NCI-H187 (cell line): ENCODE measurements at regions not wholly inside any gene's neighbourhood (a gene's known extent, or its start where the extent isn't known, plus 50 kb on each side); places are given as distances from the start of the nearest gene placed in this dataset.

Experiments
- DNase-seq, 2 experiments: peaks; one replicate each; lab custom pipeline; 2025; lab: John Stamatoyannopoulos, UW

DNA sequence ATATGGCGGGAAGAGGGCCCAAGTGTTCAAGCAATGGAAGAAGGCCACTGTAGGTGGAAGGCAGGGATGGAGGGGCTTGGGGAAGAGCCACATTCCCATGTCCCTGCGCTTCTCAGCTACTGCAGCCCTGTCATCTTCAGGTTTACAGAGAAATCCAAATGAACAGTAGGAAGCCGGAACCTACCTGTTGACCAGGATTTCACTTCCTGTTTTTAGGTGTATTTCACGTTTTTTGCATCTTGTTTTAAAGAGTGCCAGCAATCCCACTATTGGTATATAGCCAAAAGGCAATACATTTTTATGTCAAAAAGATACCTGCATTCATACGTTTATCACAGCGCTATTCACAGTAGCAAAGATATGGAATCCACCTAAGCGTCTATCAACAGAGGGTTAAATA lies 159.2 kb downstream of the SLC35B3 start:
- no peak for DNase-seq

DNA sequence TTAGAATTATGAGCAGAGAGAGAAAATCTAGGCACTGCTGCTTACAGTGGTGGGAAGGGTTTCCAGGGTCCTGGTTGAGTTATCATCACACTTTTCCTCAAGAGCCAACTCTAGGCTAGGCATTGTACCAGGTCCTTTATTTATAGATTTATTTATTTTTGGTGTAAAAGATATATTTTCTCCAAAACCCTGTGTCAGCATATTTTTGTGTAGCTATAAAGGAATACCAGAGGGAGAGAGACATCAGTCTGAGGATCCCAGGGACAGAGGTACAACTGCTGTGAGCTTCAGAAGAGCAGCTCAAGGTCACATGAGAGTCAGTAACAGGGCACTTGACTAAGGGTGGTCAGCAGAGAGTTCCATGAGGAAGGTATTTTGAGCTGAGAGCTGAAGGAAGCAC lies 159.7 kb downstream of the SLC35B3 start:
- DNase-seq: no peak

GRCh38 chr6:8274226-8274625 lies 161.1 kb downstream of the SLC35B3 start:
- no peak for DNase-seq

- no peak for DNase-seq
Measured at GRCh38 chr6:8269872-8270454, 165.4 kb downstream of the SLC35B3 start.

- DNase-seq: no peak
Measured at GRCh38 chr6:8269094-8269493, 166.3 kb downstream of the SLC35B3 start.

- no peak for DNase-seq
Measured at GRCh38 chr6:8268606-8269005, 166.3 kb upstream of the EEF1E1 start.

- DNase-seq: no peak
Measured at GRCh38 chr6:8268156-8268555, 165.8 kb upstream of the EEF1E1 start.

GRCh38 chr6:8260610-8261009 lies 158.3 kb upstream of the EEF1E1 start:
- DNase-seq: no peak

GRCh38 chr6:8246403-8246802 lies 144.1 kb upstream of the EEF1E1 start:
- no peak for DNase-seq

DNA sequence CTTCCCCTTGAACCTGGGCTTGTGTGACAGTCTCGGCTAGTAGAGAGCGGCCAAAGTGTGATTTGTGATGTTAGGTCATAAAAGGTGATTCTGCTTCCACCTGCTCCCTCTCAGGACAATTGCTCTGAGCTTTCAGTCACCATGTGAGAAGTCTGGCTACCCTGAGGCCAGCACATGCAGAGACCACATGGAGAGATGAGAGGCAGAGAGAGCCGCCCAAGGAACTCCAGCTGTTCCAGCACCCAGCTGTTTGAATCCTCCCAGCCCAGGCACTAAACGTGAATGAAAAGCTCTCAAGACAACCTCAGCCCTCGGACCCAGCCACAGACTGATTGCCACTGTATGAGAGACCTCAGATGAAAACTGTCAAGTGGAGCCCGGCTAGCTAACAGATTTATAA lies 143.4 kb upstream of the EEF1E1 start:
- DNase-seq: peak; percentile 7 to 8

GRCh38 chr6:8243475-8243874 lies 141.1 kb upstream of the EEF1E1 start:
- DNase-seq: no peak

DNA sequence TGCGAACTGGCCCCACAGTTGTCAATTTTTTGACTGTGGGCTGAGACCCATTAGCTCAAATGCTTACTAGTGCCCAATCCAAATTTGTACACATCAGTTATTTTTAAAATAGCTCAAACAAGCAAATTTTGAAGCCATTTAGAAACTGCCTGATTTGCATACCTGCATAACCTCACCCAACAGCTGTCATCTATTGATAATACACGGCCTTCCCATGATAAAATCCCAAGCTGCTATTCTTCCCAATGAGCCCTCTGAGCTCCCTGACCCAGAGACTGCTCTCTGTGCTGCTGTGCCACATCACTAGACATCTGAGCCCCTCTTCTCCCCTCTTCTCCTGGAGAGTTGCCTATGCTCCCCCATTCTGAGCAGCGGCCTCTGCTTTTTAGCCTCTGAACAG lies 140.5 kb upstream of the EEF1E1 start:
- no peak for DNase-seq

- DNase-seq: no peak
Measured at GRCh38 chr6:8240301-8240700, 138.0 kb upstream of the EEF1E1 start.

- DNase-seq: no peak
Measured at GRCh38 chr6:8238773-8239683, 136.7 kb upstream of the EEF1E1 start.

DNA sequence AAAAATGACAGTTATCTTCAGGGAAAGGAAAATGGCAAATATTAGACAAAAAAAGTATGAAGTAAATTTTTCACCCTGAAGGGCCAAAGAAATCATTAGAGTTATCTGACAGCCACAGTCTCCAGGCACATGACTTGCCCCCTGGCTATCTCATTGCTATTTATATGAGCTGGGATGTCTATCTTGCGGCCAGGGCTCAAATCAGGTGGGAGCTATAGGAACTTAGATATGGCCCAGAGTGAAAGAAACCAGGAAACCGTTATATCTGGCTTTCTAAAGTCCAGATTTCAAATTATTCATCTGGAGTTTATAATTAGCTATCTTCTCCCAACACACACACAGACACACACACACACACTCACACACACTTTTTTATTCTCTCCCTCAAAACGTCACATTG lies 135.3 kb upstream of the EEF1E1 start:
- no peak for DNase-seq

DNA sequence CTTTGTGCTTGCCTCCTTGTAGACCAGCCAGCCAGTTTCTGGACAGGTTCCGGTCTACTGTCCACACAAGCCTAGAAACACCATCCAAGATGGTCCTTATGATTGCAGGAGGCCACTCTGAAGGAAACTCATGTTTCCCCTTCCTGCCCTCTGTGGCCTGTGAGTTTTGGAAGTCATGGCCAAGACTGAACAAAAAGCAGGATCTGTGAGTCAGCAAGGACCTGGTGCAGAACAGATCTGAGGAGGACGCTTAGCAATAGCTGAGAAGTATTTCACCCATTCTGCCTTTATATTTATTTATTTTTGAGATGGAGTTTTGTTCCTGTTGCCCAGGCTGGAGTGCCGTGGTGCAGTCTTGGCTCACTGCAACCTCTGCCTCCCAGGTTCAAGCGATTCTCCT lies 134.6 kb upstream of the EEF1E1 start:
- DNase-seq: no peak

DNA sequence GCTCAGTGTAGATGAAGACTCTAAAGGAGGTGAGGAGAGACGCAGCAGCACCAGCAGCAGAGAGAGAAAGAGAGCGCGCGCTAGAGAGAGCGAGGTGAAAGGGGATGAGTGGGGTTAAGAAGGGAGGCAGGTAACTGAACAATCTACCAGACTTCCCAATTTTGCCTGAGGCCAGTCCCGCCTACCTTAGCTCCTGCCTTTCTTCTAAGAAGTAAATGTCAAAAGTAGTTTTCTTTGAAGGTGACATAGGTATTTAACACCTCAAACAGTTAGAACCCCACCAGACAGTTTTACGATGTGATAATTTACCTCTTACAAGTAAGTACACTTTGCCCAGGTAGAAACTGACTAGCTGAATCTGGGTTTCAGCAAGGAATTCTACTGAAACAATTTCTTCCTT lies 132.0 kb upstream of the EEF1E1 start:
- no peak for DNase-seq

DNA sequence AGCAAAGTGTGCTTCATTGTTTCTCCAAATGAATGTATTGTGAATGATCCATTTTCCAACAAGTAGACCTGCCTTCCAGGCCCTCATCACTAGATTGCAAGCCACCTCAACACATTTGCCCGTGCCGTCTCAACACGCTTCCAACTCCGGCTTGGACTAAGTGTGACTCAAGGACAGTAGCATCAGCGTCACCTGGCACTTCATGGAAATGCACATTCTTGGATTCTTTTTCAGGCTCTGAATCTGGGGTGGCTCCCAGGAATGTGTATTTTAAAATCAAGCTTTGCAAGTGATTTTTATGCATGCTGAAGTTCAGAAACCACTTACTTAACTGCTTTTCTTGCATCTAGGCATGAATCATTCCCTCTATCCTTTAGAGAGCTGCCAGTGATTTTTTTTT lies 129.6 kb upstream of the EEF1E1 start:
- DNase-seq: no peak

DNA sequence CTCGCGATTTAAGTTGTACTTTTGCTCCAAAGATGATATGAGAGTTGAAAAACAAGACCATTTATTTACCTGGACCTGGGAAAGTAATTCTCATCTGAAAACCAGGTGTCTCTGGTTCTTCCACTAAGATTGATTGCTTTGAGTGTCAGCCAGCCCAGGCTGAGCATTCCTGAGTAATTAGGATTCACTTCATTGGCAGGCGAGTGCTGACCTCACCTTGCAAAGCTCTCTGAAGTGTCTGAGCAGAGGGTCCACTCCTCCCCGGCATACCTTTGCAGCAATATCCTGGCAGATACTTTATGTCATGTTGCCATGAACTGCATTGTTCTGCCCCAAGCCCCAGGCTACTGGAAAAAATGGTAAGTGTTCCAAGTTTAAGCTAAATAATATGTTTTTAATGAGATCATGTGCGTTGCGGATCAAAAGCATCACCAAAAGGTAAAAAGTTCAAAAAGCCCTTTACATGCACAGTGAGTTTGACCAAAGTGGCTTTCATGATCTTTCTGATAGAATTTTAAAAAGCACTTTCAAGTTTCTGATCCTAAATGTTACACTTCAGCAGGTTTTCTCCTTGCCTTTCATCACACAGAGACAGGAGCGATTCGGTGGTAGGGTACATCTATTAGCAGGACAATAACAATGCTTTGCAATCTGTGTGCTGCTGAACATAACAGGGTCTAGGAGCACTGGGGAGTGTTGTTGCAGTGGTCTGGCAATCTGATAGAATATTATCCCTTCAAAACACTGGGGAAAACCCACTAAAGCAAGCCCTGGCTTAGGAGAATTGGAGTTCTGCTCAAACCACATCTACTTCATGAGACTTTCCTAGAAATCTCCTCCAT lies 127.8 kb upstream of the EEF1E1 start:
- DNase-seq: no peak

- no peak for DNase-seq
Measured at GRCh38 chr6:8225113-8225512, 122.8 kb upstream of the EEF1E1 start.

- no peak for DNase-seq
Measured at GRCh38 chr6:8223678-8224077, 121.3 kb upstream of the EEF1E1 start.

GRCh38 chr6:8219352-8219943 lies 117.1 kb upstream of the EEF1E1 start:
- DNase-seq: no peak
